22Rv1 (cell line): ENCODE measurements at regions not wholly inside any gene's neighbourhood (a gene's known extent, or its start where the extent isn't known, plus 50 kb on each side); places are given as distances from the start of the nearest gene placed in this dataset.

ENCODE experiments used
- CTCF ChIP-seq: fragments of 450-650 bp; IDR thresholded peaks from 2 replicates; pipeline ENCODE4 v1.5.1; 2017; ENCODE audit warnings: mild to moderate bottlenecking
- ZFX ChIP-seq: fragments of 450-650 bp; IDR thresholded peaks from 2 replicates; pipeline ENCODE4 v1.6.1; 2017; ENCODE audit warnings: antibody characterized with exemption, borderline replicate concordance

GRCh38 chr16:72394526-72394925 is 222.6 kb upstream of the PMFBP1 start:
- TF ChIP-seq CTCF (no peak), ZFX (no peak)
